ENCODE measurements at regions not wholly inside any gene's neighbourhood (a gene's known extent, or its start where the extent isn't known, plus 50 kb on each side); places are given as distances from the start of the nearest gene placed in this dataset.

DNA sequence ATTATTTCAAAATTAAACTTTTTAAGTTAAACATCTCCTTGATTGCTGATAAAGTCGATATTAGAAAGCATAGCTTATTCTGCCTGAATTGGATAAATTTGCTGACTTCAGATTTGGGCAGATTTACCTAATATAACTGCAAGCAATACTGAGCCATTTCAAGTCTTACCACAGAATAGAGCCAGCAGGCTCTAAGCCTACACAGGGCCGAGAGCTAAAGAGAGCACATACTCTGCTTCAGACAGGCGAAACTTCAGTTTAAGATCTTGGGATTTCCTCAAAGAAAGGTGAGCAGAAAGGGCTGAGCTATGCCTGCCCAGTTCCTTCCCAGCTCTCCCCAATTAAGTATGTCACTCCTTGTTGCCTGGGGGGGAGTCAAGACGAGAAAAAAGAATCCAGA, 240.6 kb upstream of the NOCT start:
- TF ChIP-seq, protein P1, sequence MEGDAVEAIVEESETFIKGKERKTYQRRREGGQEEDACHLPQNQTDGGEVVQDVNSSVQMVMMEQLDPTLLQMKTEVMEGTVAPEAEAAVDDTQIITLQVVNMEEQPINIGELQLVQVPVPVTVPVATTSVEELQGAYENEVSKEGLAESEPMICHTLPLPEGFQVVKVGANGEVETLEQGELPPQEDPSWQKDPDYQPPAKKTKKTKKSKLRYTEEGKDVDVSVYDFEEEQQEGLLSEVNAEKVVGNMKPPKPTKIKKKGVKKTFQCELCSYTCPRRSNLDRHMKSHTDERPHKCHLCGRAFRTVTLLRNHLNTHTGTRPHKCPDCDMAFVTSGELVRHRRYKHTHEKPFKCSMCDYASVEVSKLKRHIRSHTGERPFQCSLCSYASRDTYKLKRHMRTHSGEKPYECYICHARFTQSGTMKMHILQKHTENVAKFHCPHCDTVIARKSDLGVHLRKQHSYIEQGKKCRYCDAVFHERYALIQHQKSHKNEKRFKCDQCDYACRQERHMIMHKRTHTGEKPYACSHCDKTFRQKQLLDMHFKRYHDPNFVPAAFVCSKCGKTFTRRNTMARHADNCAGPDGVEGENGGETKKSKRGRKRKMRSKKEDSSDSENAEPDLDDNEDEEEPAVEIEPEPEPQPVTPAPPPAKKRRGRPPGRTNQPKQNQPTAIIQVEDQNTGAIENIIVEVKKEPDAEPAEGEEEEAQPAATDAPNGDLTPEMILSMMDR (conservative IDR thresholded peaks at IDR 0.05; ENCODE audit: low read depth, low read length): no peak
- TF ChIP-seq MXI1 (IDR thresholded peaks at IDR 0.05; ENCODE audit: borderline replicate concordance, low read depth, low read length): no peak
- no peak for TF ChIP-seq MAZ (IDR thresholded peaks at IDR 0.05; ENCODE audit: borderline replicate concordance, low read depth, low read length)
- TF ChIP-seq, protein P2, sequence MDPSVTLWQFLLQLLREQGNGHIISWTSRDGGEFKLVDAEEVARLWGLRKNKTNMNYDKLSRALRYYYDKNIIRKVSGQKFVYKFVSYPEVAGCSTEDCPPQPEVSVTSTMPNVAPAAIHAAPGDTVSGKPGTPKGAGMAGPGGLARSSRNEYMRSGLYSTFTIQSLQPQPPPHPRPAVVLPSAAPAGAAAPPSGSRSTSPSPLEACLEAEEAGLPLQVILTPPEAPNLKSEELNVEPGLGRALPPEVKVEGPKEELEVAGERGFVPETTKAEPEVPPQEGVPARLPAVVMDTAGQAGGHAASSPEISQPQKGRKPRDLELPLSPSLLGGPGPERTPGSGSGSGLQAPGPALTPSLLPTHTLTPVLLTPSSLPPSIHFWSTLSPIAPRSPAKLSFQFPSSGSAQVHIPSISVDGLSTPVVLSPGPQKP (IDR thresholded peaks at IDR 0.05; ENCODE audit: borderline replicate concordance, low read depth, low read length): no peak
- no peak for TF ChIP-seq POLR2A (IDR thresholded peaks at IDR 0.05; ENCODE audit: low read depth, low read length)
- TF ChIP-seq MAFK (IDR thresholded peaks at IDR 0.05; ENCODE audit: low read depth, low read length): no peak
- no peak for TF ChIP-seq BHLHE40 (IDR thresholded peaks at IDR 0.05; ENCODE audit: low read depth, low read length)
- no peak for TF ChIP-seq RAD21 (IDR thresholded peaks at IDR 0.05; ENCODE audit: low read length)
- TF ChIP-seq CEBPB (IDR thresholded peaks at IDR 0.05; ENCODE audit: low read depth, low read length): no peak
- no peak for TF ChIP-seq RFX5 (IDR thresholded peaks at IDR 0.05; ENCODE audit: low read depth, low read length)
- TF ChIP-seq RCOR1 (IDR thresholded peaks at IDR 0.05; ENCODE audit: insufficient replicate concordance, low read length): no peak
- TF ChIP-seq, protein P3, sequence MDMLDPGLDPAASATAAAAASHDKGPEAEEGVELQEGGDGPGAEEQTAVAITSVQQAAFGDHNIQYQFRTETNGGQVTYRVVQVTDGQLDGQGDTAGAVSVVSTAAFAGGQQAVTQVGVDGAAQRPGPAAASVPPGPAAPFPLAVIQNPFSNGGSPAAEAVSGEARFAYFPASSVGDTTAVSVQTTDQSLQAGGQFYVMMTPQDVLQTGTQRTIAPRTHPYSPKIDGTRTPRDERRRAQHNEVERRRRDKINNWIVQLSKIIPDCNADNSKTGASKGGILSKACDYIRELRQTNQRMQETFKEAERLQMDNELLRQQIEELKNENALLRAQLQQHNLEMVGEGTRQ (IDR thresholded peaks at IDR 0.05; ENCODE audit: low read depth, low read length): no peak
- TF ChIP-seq NFE2L2 (IDR thresholded peaks at IDR 0.05; ENCODE audit: low read depth, low read length): no peak
- no peak for TF ChIP-seq SMC3 (IDR thresholded peaks at IDR 0.05; ENCODE audit: low read depth, low read length)
